Gastrocnemius medialis (tissue), 4 donors: ENCODE measurements at regions not wholly inside any gene's neighbourhood (a gene's known extent, or its start where the extent isn't known, plus 50 kb on each side); places are given as distances from the start of the nearest gene placed in this dataset.

Experiments
- CTCF ChIP-seq, 5 experiments: fragments of 450-650 bp in 3 of 5; fragments of 200-600 bp in 2 of 5; sonication (generic) in 2 of 5; IDR thresholded peaks in 4 of 5; conservative IDR thresholded peaks in 1 of 5; 1 replicate in 4 of 5; 2 replicates in 1 of 5; pipeline ENCODE4 v1.5.1; 2016 to 2019; ENCODE audit warnings: antibody characterized with exemption in 5 of 5, mild to moderate bottlenecking in 3 of 5, moderate library complexity in 3 of 5
- POLR2A ChIP-seq, 2 donors: fragments of 450-650 bp; IDR thresholded peaks; one replicate each; pipeline ENCODE4 v1.6.1; 2017; ENCODE audit warnings: antibody characterized with exemption in 2 of 2, mild to moderate bottlenecking in 2 of 2, moderate library complexity in 2 of 2

- TF ChIP-seq CTCF (IDR thresholded peaks at IDR 0.05 in 4 of 5, conservative IDR thresholded peaks at IDR 0.05 in 1 of 5) (no peak), POLR2A (IDR thresholded peaks at IDR 0.05) (no peak)
These were observed 289.9 kb upstream of the ATP11B start for GRCh38 chr3:182503401-182503800.
